ENCODE measurements at regions not wholly inside any gene's neighbourhood (a gene's known extent, or its start where the extent isn't known, plus 50 kb on each side); places are given as distances from the start of the nearest gene placed in this dataset.

DNA sequence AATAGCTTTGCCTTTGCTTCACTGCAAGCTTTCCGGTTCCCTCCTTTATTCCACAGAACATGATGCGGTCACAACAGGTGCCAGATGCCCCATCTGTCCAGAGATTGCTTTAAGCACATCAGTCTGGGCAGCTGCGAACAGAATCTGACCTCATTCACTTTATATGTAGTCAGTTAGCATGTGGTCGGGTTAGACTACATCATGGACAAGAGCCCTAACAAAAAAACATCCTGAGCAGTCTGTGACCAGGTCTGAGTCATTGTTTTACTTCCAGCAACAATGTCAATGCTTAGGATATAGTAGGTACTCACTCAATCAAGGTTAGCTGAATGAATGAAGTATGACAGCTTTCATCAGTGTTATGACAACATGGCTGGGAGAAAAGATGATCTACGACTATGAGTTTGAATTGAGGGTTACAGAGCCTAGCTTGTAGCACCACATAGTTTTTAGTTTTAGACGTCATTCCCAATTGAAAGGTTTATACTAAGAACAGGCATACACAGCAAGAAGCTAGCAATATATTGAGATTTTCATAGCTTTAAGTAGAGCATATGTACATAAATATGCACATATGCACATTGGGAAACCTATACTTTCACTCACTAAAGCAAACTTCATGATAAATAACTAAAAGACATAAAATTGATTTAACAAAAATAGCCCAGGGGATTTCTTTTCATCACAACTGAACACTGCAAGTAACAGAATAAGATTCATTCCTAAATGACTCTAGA lies 64.2 kb upstream of the TMCC3 start:
- TF ChIP-seq, protein P1, sequence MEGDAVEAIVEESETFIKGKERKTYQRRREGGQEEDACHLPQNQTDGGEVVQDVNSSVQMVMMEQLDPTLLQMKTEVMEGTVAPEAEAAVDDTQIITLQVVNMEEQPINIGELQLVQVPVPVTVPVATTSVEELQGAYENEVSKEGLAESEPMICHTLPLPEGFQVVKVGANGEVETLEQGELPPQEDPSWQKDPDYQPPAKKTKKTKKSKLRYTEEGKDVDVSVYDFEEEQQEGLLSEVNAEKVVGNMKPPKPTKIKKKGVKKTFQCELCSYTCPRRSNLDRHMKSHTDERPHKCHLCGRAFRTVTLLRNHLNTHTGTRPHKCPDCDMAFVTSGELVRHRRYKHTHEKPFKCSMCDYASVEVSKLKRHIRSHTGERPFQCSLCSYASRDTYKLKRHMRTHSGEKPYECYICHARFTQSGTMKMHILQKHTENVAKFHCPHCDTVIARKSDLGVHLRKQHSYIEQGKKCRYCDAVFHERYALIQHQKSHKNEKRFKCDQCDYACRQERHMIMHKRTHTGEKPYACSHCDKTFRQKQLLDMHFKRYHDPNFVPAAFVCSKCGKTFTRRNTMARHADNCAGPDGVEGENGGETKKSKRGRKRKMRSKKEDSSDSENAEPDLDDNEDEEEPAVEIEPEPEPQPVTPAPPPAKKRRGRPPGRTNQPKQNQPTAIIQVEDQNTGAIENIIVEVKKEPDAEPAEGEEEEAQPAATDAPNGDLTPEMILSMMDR (IDR thresholded peaks at IDR 0.05) = no peak
- TF ChIP-seq POLR2A (IDR thresholded peaks at IDR 0.05) = no peak
